Liver (tissue), 7 donors: ENCODE measurements at regions not wholly inside any gene's neighbourhood (a gene's known extent, or its start where the extent isn't known, plus 50 kb on each side); places are given as distances from the start of the nearest gene placed in this dataset.
"Not testable (repeated sequence)": the region's sequence is repeated elsewhere in the genome, so short reads cannot be mapped to it uniquely, and the experiment has no call there.

ENCODE experiments used
- DNase-seq: peaks from one replicate; pipeline ENCODE4 v3.0.0-alpha.2; 2017; ENCODE audit warnings: low spot score
- H3K27ac ChIP-seq, 2 donors: one replicate each; pipeline ENCODE4 v1.7.0; 2013; ENCODE audit warnings: inconsistent platforms in 2 of 2, low read length in 2 of 2, control low read depth in 1 of 2, low read depth in 1 of 2, mild to moderate bottlenecking in 1 of 2
- H3K27me3 ChIP-seq, 4 donors: one replicate each; pipeline versions ENCODE4 v1.6.1 to v1.7.0; 2013; ENCODE audit warnings: low read length in 3 of 4, inconsistent platforms in 1 of 4, mild to moderate bottlenecking in 1 of 4, moderate library complexity in 1 of 4; ENCODE audit not compliant: control insufficient read depth in 4 of 4, insufficient read depth in 4 of 4
- H3K36me3 ChIP-seq, 4 donors: one replicate each; pipeline versions ENCODE4 v1.6.1 to v1.7.0; 2013; ENCODE audit warnings: low read length in 3 of 4, mild to moderate bottlenecking in 3 of 4, low read depth in 1 of 4, moderate library complexity in 1 of 4; ENCODE audit not compliant: control insufficient read depth in 4 of 4, insufficient read depth in 3 of 4
- H3K4me1 ChIP-seq, 4 donors: one replicate each; pipeline versions ENCODE4 v1.6.1 to v1.7.0; 2013; ENCODE audit warnings: low read length in 3 of 4, mild to moderate bottlenecking in 3 of 4, moderate library complexity in 1 of 4; ENCODE audit not compliant: control insufficient read depth in 4 of 4, insufficient read depth in 4 of 4
- H3K4me3 ChIP-seq, 3 donors: one replicate each; pipeline versions ENCODE4 v1.6.1 to v1.7.0; 2013; ENCODE audit warnings: low read length in 3 of 3, control low read depth in 1 of 3, low read depth in 1 of 3, mild to moderate bottlenecking in 1 of 3
- H3K9ac ChIP-seq, 2 donors: one replicate each; pipeline ENCODE4 v1.7.0; 2013; ENCODE audit warnings: low read length in 2 of 2, mild to moderate bottlenecking in 2 of 2, moderate library complexity in 2 of 2, control low read depth in 1 of 2, low read depth in 1 of 2
- H3K9me3 ChIP-seq, 4 donors: one replicate each; pipeline versions ENCODE4 v1.6.1 to v1.7.0; 2013; ENCODE audit warnings: low read length in 3 of 4; ENCODE audit not compliant: control insufficient read depth in 4 of 4
- ATF3 ChIP-seq: IDR thresholded peaks from 2 replicates; pipeline ENCODE4 v1.6.1; 2016; ENCODE audit warnings: antibody characterized with exemption
- EGR1 ChIP-seq, 2 donors: IDR thresholded peaks; 2 replicates each; pipeline ENCODE4 v1.6.1; 2016 to 2018; ENCODE audit warnings: antibody characterized with exemption in 2 of 2, low read depth in 2 of 2
- GABPA ChIP-seq, 2 donors: IDR thresholded peaks in 1 of 2; conservative IDR thresholded peaks in 1 of 2; 2 replicates each; pipeline ENCODE4 v1.6.1; 2016; ENCODE audit warnings: antibody characterized with exemption in 2 of 2, mild to moderate bottlenecking in 1 of 2, moderate library complexity in 1 of 2
- JUND ChIP-seq, 2 donors: IDR thresholded peaks; 2 replicates each; pipeline ENCODE4 v1.6.1; 2016; ENCODE audit warnings: antibody characterized with exemption in 2 of 2
- MAX ChIP-seq: IDR thresholded peaks from 2 replicates; pipeline ENCODE4 v1.6.1; 2016; ENCODE audit warnings: antibody characterized with exemption
- NR2F2 ChIP-seq: IDR thresholded peaks from 2 replicates; pipeline ENCODE4 v1.6.1; 2016; ENCODE audit warnings: antibody characterized with exemption
- REST ChIP-seq: IDR thresholded peaks from 2 replicates; pipeline ENCODE4 v1.6.1; 2016; ENCODE audit warnings: antibody characterized with exemption, mild to moderate bottlenecking
- RXRA ChIP-seq, 2 donors: IDR thresholded peaks; 2 replicates each; pipeline ENCODE4 v1.6.1; 2017 to 2018; ENCODE audit warnings: antibody characterized with exemption in 2 of 2, mild to moderate bottlenecking in 1 of 2
- SP1 ChIP-seq: IDR thresholded peaks from 2 replicates; pipeline ENCODE4 v1.6.1; 2018; ENCODE audit warnings: antibody characterized with exemption, mild to moderate bottlenecking
- TAF1 ChIP-seq: conservative IDR thresholded peaks from 2 replicates; pipeline ENCODE4 v1.6.1; 2016; ENCODE audit warnings: antibody characterized with exemption, mild to moderate bottlenecking
- YY1 ChIP-seq: IDR thresholded peaks from 2 replicates; pipeline ENCODE4 v1.6.1; 2016; ENCODE audit warnings: antibody characterized with exemption, mild to moderate bottlenecking
- ZBTB33 ChIP-seq: IDR thresholded peaks from 2 replicates; pipeline ENCODE4 v1.6.1; 2016; ENCODE audit warnings: antibody characterized with exemption
- WGBS: extraction: QIAGEN DNeasy Blood & Tissue Kit; methylation state at CpG from one replicate; pipeline ENCODE4 v1.1.7; 2013; 5-methylcytosine and 5-hydroxymethylcytosine counted together
- donor health status: healthy.
- donor health status: healthy.
- donor health status: healthy.
- donor health status: healthy.

- H3K9me3 ChIP-seq, H3K27ac ChIP-seq, H3K4me3 ChIP-seq, H3K27me3 ChIP-seq, H3K36me3 ChIP-seq, DNase-seq, H3K9ac ChIP-seq, H3K4me1 ChIP-seq: not testable (repeated sequence)
- 95% methylated on average over 14 of the region's 14 CpGs for WGBS
Measured at GRCh38 chr13:103457050-103457449, 390.8 kb upstream of the SLC10A2 start.

GRCh38 chr13:103451656-103452055 is 385.4 kb upstream of the SLC10A2 start:
- TF ChIP-seq ZBTB33 (no peak), ATF3 (no peak), GABPA (IDR thresholded peaks at IDR 0.05 in 1 of 2, conservative IDR thresholded peaks at IDR 0.05 in 1 of 2) (no peak), YY1 (no peak), TAF1 (no peak), RXRA (IDR thresholded peaks at IDR 0.05) (no peak), MAX (no peak), SP1 (no peak), NR2F2 (no peak), EGR1 (IDR thresholded peaks at IDR 0.05; ENCODE audit: low read depth in 2 of 2) (no peak), REST (no peak)
- WGBS, result 87% methylated on average over 2 of the region's 2 CpGs
- no peak for DNase-seq
- Histone ChIP-seq H3K4me1 (no peaks in the 10 kb centered on the region), H3K27me3 (no peaks in the 10 kb centered on the region), H3K9me3 (no peaks in the 10 kb centered on the region), H3K4me3 (no peak overlapping the region), H3K9ac (no peak overlapping the region), H3K27ac (no peak overlapping the region), H3K36me3 (no peaks in the 10 kb centered on the region)

- Histone ChIP-seq H3K36me3 (no peaks in the 10 kb centered on the region), H3K4me1 (no peaks in the 10 kb centered on the region), H3K9me3 (no peaks in the 10 kb centered on the region), H3K27ac (no peak overlapping the region), H3K9ac (no peak overlapping the region), H3K27me3 (no peaks in the 10 kb centered on the region), H3K4me3 (no peak overlapping the region)
- TF ChIP-seq TAF1 (no peak), YY1 (no peak), JUND (IDR thresholded peaks at IDR 0.05) (no peak), REST (no peak)
- DNase-seq, result no peak
- 83% methylated on average over 4 of the region's 4 CpGs for WGBS
Measured at GRCh38 chr13:103443604-103444003, 377.4 kb upstream of the SLC10A2 start.
